Cardiac muscle cell (in vitro differentiated cells and primary cell): ENCODE measurements at regions not wholly inside any gene's neighbourhood (a gene's known extent, or its start where the extent isn't known, plus 50 kb on each side); places are given as distances from the start of the nearest gene placed in this dataset.
"Not testable (repeated sequence)": the region's sequence is repeated elsewhere in the genome, so short reads cannot be mapped to it uniquely, and the experiment has no call there.

Experiments
- DNase-seq, 2 donors: peaks; one replicate each; pipeline versions ENCODE4 v3.0.0 to v3.0.0-alpha.2; 2010 to 2017; ENCODE audit warnings: low read depth in 1 of 2, low spot score in 1 of 2
- H3K27ac ChIP-seq: fragments of 200-600 bp; sonication (generic); 2 replicates; pipeline ENCODE4 v1.5.1; 2016
- H3K27me3 ChIP-seq: fragments of 200-600 bp; sonication (generic); 2 replicates; pipeline ENCODE4 v1.6.0; 2016; ENCODE audit warnings: control low read depth
- H3K36me3 ChIP-seq: fragments of 200-600 bp; sonication (generic); 2 replicates; pipeline ENCODE4 v1.5.1; 2016; ENCODE audit warnings: control low read depth
- H3K4me1 ChIP-seq: fragments of 200-600 bp; sonication (generic); 2 replicates; pipeline ENCODE4 v1.8.1; 2017; ENCODE audit warnings: low read depth, mild to moderate bottlenecking, mixed run types
- H3K4me3 ChIP-seq: fragments of 200-600 bp; sonication (generic); 2 replicates; pipeline ENCODE4 v1.5.1; 2016; ENCODE audit warnings: mild to moderate bottlenecking
- H3K9me3 ChIP-seq: fragments of 200-600 bp; sonication (generic); 2 replicates; pipeline ENCODE4 v1.5.1; 2017; ENCODE audit warnings: low read depth, mild to moderate bottlenecking, control low read depth
- CTCF ChIP-seq: IDR thresholded peaks from 2 replicates; pipeline ENCODE4 v1.5.1; 2012; ENCODE audit warnings: low read depth, mild to moderate bottlenecking, low read length

DNA sequence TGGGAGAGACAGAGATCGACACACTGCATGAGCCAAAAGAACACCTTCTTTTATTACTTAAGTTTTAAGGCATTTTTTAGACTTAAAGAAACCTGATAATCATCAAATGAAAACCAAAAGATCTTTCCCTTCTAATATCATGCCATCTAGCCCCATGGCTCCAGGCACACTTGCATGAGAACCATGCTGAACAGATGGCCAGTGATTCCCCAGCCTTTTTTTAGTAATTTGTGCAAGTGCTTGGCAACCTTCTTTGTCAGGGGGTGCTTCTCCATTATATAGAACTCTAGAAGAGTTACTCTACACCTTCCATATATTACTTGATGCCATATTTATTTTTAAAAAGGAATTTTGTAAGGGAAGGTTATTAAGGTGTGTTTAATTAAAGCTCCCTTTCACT lies 182.2 kb upstream of the TEX13C start:
- Histone ChIP-seq H3K4me1 (no peaks in the 10 kb centered on the region), H3K36me3 (no peaks in the 10 kb centered on the region), H3K27me3 (no peaks in the 10 kb centered on the region), H3K27ac (no peak overlapping the region), H3K9me3 (no peaks in the 10 kb centered on the region), H3K4me3 (no peak overlapping the region)
- DNase-seq = no peak
- no peak for TF ChIP-seq CTCF

DNA sequence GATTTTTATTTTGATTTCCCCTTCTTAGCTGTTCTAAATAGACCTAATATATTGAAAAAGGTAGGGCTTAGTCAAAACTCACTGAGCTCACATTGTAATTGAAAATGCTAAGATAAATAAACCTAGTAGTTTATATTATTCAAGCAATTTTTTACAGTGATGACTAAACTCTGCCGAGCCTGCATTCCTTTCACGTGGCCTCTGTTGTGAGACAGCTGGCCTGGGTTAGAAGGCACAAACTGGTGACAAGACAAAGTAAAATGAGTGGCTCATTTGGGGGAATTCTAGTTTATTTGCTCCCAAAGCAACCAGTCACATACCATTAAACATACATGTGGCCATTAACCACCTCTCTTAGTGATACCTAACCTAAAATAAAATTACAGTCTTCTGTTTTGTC lies 169.4 kb upstream of the TEX13C start:
- Histone ChIP-seq H3K9me3 (no peaks in the 10 kb centered on the region), H3K4me3 (no peak overlapping the region), H3K4me1 (no peaks in the 10 kb centered on the region), H3K27me3 (no peaks in the 10 kb centered on the region), H3K27ac (no peak overlapping the region), H3K36me3 (no peaks in the 10 kb centered on the region)
- TF ChIP-seq CTCF = no peak
- no peak for DNase-seq

- no peak for TF ChIP-seq CTCF
- Histone ChIP-seq H3K9me3 (no peaks in the 10 kb centered on the region), H3K27ac (no peak overlapping the region)
These were observed 168.5 kb upstream of the TEX13C start for GRCh38 chrX:125151146-125151545.

GRCh38 chrX:125152011-125152410 lies 167.7 kb upstream of the TEX13C start:
- Histone ChIP-seq H3K27ac (no peak overlapping the region), H3K4me3 (no peak overlapping the region)
- TF ChIP-seq CTCF = no peak

More at GRCh38 chrX:125151146-125151545, 168.5 kb upstream of the TEX13C start:
- no peak for DNase-seq
- Histone ChIP-seq H3K4me1 (no peaks in the 10 kb centered on the region), H3K4me3 (no peak overlapping the region), H3K27me3 (no peaks in the 10 kb centered on the region), H3K36me3 (no peaks in the 10 kb centered on the region)

DNA sequence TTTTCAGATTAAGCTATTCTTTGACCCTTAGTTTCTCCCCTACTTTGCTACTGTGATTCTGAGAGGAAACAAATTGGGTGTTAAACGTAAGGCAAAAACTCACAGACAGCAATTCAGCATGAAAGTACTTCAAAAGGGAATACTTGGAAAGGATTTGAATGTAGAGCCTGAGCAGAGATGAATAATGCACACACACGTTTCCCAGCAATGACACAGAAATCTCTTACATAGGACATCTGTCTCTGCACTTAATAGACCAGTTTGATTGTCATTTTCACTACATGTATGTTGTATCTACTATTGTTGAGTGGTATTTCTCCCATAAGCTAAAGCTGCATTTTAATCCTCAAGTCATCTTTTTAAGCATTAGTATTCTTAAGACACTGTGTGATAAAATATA lies 166.1 kb upstream of the TEX13C start:
- H3K9me3 ChIP-seq = no peaks in the 10 kb centered on the region
- DNase-seq = no peak
- no peak for TF ChIP-seq CTCF
- H3K27me3 ChIP-seq = no peaks in the 10 kb centered on the region
- H3K4me3 ChIP-seq = no peak overlapping the region
- H3K27ac ChIP-seq = no peak overlapping the region
- no peaks in the 10 kb centered on the region for H3K4me1 ChIP-seq
- no peaks in the 10 kb centered on the region for H3K36me3 ChIP-seq

More at GRCh38 chrX:125152011-125152410, 167.7 kb upstream of the TEX13C start:
- DNase-seq = no peak
- H3K27me3 ChIP-seq = no peaks in the 10 kb centered on the region
- no peaks in the 10 kb centered on the region for H3K36me3 ChIP-seq
- no peaks in the 10 kb centered on the region for H3K9me3 ChIP-seq
- no peaks in the 10 kb centered on the region for H3K4me1 ChIP-seq

GRCh38 chrX:125154288-125155257 lies 165.1 kb upstream of the TEX13C start:
- not testable (repeated sequence) for H3K27me3 ChIP-seq, H3K4me3 ChIP-seq, H3K36me3 ChIP-seq, DNase-seq, H3K27ac ChIP-seq, H3K4me1 ChIP-seq, H3K9me3 ChIP-seq

GRCh38 chrX:125155296-125156033 lies 164.2 kb upstream of the TEX13C start:
- not testable (repeated sequence) for H3K36me3 ChIP-seq

More at GRCh38 chrX:125155296-125156033, 164.2 kb upstream of the TEX13C start:
- H3K4me1 ChIP-seq, H3K4me3 ChIP-seq, H3K9me3 ChIP-seq, H3K27ac ChIP-seq, DNase-seq, H3K27me3 ChIP-seq: not testable (repeated sequence)
